ENCODE measurements at regions not wholly inside any gene's neighbourhood (a gene's known extent, or its start where the extent isn't known, plus 50 kb on each side); places are given as distances from the start of the nearest gene placed in this dataset.

GRCh38 chr2:142757111-142757510 is 120.4 kb upstream of the KYNU start:
- H3K9me3 ChIP-seq (ENCODE audit: insufficient read depth, low read depth, low read length) = no peaks in the 10 kb centered on the region
- no peak overlapping the region for H3K9ac ChIP-seq (ENCODE audit: low read depth, low read length, poor library complexity, severe bottlenecking)
- H2AFZ ChIP-seq (ENCODE audit: low read length) = no peak overlapping the region
- H3K36me3 ChIP-seq (ENCODE audit: insufficient read depth, low read length) = no peaks in the 10 kb centered on the region
- H4K20me1 ChIP-seq (ENCODE audit: insufficient read depth, low read length, poor library complexity, severe bottlenecking) = no peaks in the 10 kb centered on the region
- no peak overlapping the region for H3K4me2 ChIP-seq (ENCODE audit: low read depth, low read length, poor library complexity, severe bottlenecking)
- H3K27me3 ChIP-seq (ENCODE audit: insufficient read depth, low read length, poor library complexity, severe bottlenecking) = no peaks in the 10 kb centered on the region
- no peaks in the 10 kb centered on the region for H3K79me2 ChIP-seq (ENCODE audit: insufficient read depth, low read length)
- H3K9me2 ChIP-seq (replicated peaks; ENCODE audit: low read depth, low read length) = no peaks in the 10 kb centered on the region
- no peak overlapping the region for H3K4me3 ChIP-seq (ENCODE audit: low read length, poor library complexity, severe bottlenecking)
- TF ChIP-seq CTCF (conservative IDR thresholded peaks at IDR 0.05; ENCODE audit: low read length) = no peak
- no peak for TF ChIP-seq EZH2phosphoT487 (IDR thresholded peaks at IDR 0.05; ENCODE audit: borderline replicate concordance)
- H3F3A ChIP-seq (ENCODE audit: low read depth) = no peaks in the 10 kb centered on the region
- H3K4me1 ChIP-seq (ENCODE audit: insufficient read depth, low read length, poor library complexity, severe bottlenecking) = no peaks in the 10 kb centered on the region

GRCh38 chr2:142756430-142756829 is 121.0 kb upstream of the KYNU start:
- Histone ChIP-seq H3K27me3 (ENCODE audit: insufficient read depth, low read length, poor library complexity, severe bottlenecking) (no peaks in the 10 kb centered on the region), H3K9me2 (replicated peaks; ENCODE audit: low read depth, low read length) (no peaks in the 10 kb centered on the region), H3K79me2 (ENCODE audit: insufficient read depth, low read length) (no peaks in the 10 kb centered on the region), H4K20me1 (ENCODE audit: insufficient read depth, low read length, poor library complexity, severe bottlenecking) (no peaks in the 10 kb centered on the region), H3K36me3 (ENCODE audit: insufficient read depth, low read length) (no peaks in the 10 kb centered on the region), H3K4me3 (ENCODE audit: low read length, poor library complexity, severe bottlenecking) (no peak overlapping the region), H3K9ac (ENCODE audit: low read depth, low read length, poor library complexity, severe bottlenecking) (no peak overlapping the region), H2AFZ (ENCODE audit: low read length) (no peak overlapping the region), H3K9me3 (ENCODE audit: insufficient read depth, low read depth, low read length) (no peaks in the 10 kb centered on the region), H3F3A (ENCODE audit: low read depth) (no peaks in the 10 kb centered on the region), H3K4me2 (ENCODE audit: low read depth, low read length, poor library complexity, severe bottlenecking) (no peak overlapping the region), H3K4me1 (ENCODE audit: insufficient read depth, low read length, poor library complexity, severe bottlenecking) (no peaks in the 10 kb centered on the region)
- TF ChIP-seq CTCF (conservative IDR thresholded peaks at IDR 0.05; ENCODE audit: low read length) = no peak
- TF ChIP-seq EZH2phosphoT487 (IDR thresholded peaks at IDR 0.05; ENCODE audit: borderline replicate concordance) = no peak

GRCh38 chr2:142755191-142755590 is 122.3 kb upstream of the KYNU start:
- no peaks in the 10 kb centered on the region for H3K9me3 ChIP-seq (ENCODE audit: insufficient read depth, low read depth, low read length)
- H3K4me1 ChIP-seq (ENCODE audit: insufficient read depth, low read length, poor library complexity, severe bottlenecking) = no peaks in the 10 kb centered on the region
- H2AFZ ChIP-seq (ENCODE audit: low read length) = no peak overlapping the region
- TF ChIP-seq CTCF (conservative IDR thresholded peaks at IDR 0.05; ENCODE audit: low read length) = no peak
- TF ChIP-seq EZH2phosphoT487 (IDR thresholded peaks at IDR 0.05; ENCODE audit: borderline replicate concordance) = no peak
- H3K4me3 ChIP-seq (ENCODE audit: low read length, poor library complexity, severe bottlenecking) = no peak overlapping the region
- H3K79me2 ChIP-seq (ENCODE audit: insufficient read depth, low read length) = no peaks in the 10 kb centered on the region
- no peak overlapping the region for H3K9ac ChIP-seq (ENCODE audit: low read depth, low read length, poor library complexity, severe bottlenecking)
- H3K4me2 ChIP-seq (ENCODE audit: low read depth, low read length, poor library complexity, severe bottlenecking) = no peak overlapping the region
- H3K36me3 ChIP-seq (ENCODE audit: insufficient read depth, low read length) = no peaks in the 10 kb centered on the region
- H4K20me1 ChIP-seq (ENCODE audit: insufficient read depth, low read length, poor library complexity, severe bottlenecking) = no peaks in the 10 kb centered on the region
- H3F3A ChIP-seq (ENCODE audit: low read depth) = no peaks in the 10 kb centered on the region
- H3K9me2 ChIP-seq (replicated peaks; ENCODE audit: low read depth, low read length) = no peaks in the 10 kb centered on the region
- no peaks in the 10 kb centered on the region for H3K27me3 ChIP-seq (ENCODE audit: insufficient read depth, low read length, poor library complexity, severe bottlenecking)

All from Loucy (cell line).